ENCODE measurements at regions not wholly inside any gene's neighbourhood (a gene's known extent, or its start where the extent isn't known, plus 50 kb on each side); places are given as distances from the start of the nearest gene placed in this dataset.
"Not testable (repeated sequence)": the region's sequence is repeated elsewhere in the genome, so short reads cannot be mapped to it uniquely, and the experiment has no call there.

DNA sequence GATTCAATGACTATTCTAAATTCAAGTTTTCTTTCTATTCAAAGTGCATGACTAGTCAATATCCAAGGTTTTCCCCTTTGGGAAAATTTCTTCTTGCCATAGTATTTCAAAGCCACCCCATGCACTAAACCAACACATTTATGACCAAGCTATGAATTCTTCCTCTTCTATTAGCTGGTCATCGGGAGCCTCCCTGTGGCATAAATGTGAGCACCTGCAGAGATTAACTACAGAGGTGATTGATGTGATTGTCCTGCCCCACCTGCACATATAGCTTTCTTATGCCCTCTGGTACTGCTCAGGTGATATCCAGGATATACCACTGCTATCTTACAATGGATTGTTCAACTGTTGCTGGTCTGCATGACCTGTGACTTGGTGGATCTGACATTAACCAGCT is 694.9 kb downstream of the ZBBX start:
- Histone ChIP-seq H3K27ac (ENCODE audit: low read depth in 1 of 2, low read length in 2 of 2) (no peak overlapping the region), H3K9me3 (replicated peaks in 1 of 2; ENCODE audit: control insufficient read depth in 1 of 2, insufficient read depth in 1 of 2, low read length in 2 of 2) (peaks cover 0 to 8% of the 10 kb centered on the region in 2 donors), H3K4me3 (replicated peaks in 1 of 3; ENCODE audit: low read depth in 2 of 3, low read length in 3 of 3) (no peak overlapping the region), H4K20me1 (ENCODE audit: insufficient read depth, low read length) (no peaks in the 10 kb centered on the region), H3K36me3 (replicated peaks in 1 of 2; ENCODE audit: control insufficient read depth in 1 of 2, insufficient read depth in 2 of 2, low read length in 2 of 2) (no peaks in the 10 kb centered on the region), H3K79me2 (ENCODE audit: insufficient read depth, low read length) (no peaks in the 10 kb centered on the region), H3K9ac (ENCODE audit: insufficient read depth, low read length, poor library complexity, severe bottlenecking) (no peak overlapping the region), H2AFZ (ENCODE audit: insufficient read depth, low read depth, low read length, poor library complexity, severe bottlenecking) (no peak overlapping the region), H3K4me1 (ENCODE audit: control insufficient read depth in 1 of 2, insufficient read depth in 2 of 2, low read length in 2 of 2) (no peaks in the 10 kb centered on the region), H3K4me2 (replicated peaks; ENCODE audit: extremely low read depth, low read length, poor library complexity, severe bottlenecking) (no peak overlapping the region), H3K27me3 (ENCODE audit: control insufficient read depth in 2 of 2, insufficient read depth in 2 of 2, low read length in 2 of 2) (no peaks in the 10 kb centered on the region)
- intact Hi-C loops (cut with micrococcal nuclease) = no loop called here
- no CpG with 5 or more reads among the region's 1 CpG for WGBS (ENCODE audit: insufficient coverage)
- DNase-seq = no peak
- peaks cover 0 to 6% (median 2%) of the 10 kb centered on the region in 7 donors for H3K9me3 Mint-ChIP-seq
- H3K27me3 Mint-ChIP-seq (ENCODE audit: low read depth in 3 of 3) = no peaks in the 10 kb centered on the region
- no peak overlapping the region for H3K4me3 Mint-ChIP-seq
- H3K36me3 Mint-ChIP-seq = no peaks in the 10 kb centered on the region
- H3K27ac Mint-ChIP-seq = no peak overlapping the region
- TF ChIP-seq, protein P1, sequence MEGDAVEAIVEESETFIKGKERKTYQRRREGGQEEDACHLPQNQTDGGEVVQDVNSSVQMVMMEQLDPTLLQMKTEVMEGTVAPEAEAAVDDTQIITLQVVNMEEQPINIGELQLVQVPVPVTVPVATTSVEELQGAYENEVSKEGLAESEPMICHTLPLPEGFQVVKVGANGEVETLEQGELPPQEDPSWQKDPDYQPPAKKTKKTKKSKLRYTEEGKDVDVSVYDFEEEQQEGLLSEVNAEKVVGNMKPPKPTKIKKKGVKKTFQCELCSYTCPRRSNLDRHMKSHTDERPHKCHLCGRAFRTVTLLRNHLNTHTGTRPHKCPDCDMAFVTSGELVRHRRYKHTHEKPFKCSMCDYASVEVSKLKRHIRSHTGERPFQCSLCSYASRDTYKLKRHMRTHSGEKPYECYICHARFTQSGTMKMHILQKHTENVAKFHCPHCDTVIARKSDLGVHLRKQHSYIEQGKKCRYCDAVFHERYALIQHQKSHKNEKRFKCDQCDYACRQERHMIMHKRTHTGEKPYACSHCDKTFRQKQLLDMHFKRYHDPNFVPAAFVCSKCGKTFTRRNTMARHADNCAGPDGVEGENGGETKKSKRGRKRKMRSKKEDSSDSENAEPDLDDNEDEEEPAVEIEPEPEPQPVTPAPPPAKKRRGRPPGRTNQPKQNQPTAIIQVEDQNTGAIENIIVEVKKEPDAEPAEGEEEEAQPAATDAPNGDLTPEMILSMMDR (IDR thresholded peaks at IDR 0.05) = no peak
- no peaks in the 10 kb centered on the region for H3K4me1 Mint-ChIP-seq

DNA sequence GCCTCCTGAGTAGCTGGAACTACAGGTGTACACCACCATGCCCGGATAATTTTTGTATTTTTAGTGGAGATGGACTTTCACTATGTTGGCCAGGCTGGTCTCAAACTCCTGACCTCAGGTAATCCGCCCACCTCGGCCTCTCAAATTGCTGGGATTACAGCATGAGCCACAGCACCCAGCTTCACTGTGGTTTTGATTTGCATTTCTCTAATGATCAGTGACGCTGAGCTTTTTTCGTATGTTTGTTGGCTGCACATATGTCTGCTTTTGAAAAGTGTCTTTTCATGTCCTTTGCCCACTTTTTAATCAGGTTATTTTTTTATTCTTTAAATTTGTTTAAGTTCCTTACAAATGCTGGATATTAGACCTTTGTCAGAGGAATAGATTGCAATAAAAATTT is 696.0 kb downstream of the ZBBX start:
- DNase-seq; H3K4me1 ChIP-seq (ENCODE audit: control insufficient read depth in 1 of 2, insufficient read depth in 2 of 2, low read length in 2 of 2); H3K36me3 ChIP-seq (replicated peaks in 1 of 2; ENCODE audit: control insufficient read depth in 1 of 2, insufficient read depth in 2 of 2, low read length in 2 of 2); H3K9ac ChIP-seq (ENCODE audit: insufficient read depth, low read length, poor library complexity, severe bottlenecking); H3K27me3 Mint-ChIP-seq (ENCODE audit: low read depth in 3 of 3); H3K27ac ChIP-seq (ENCODE audit: low read depth in 1 of 2, low read length in 2 of 2); H3K4me3 ChIP-seq (replicated peaks in 1 of 3; ENCODE audit: low read depth in 2 of 3, low read length in 3 of 3); H3K36me3 Mint-ChIP-seq; intact Hi-C loops (cut with micrococcal nuclease); H3K4me2 ChIP-seq (replicated peaks; ENCODE audit: extremely low read depth, low read length, poor library complexity, severe bottlenecking); H2AFZ ChIP-seq (ENCODE audit: insufficient read depth, low read depth, low read length, poor library complexity, severe bottlenecking); H3K27ac Mint-ChIP-seq; H3K9me3 ChIP-seq (replicated peaks in 1 of 2; ENCODE audit: control insufficient read depth in 1 of 2, insufficient read depth in 1 of 2, low read length in 2 of 2); H3K4me1 Mint-ChIP-seq; H4K20me1 ChIP-seq (ENCODE audit: insufficient read depth, low read length); H3K27me3 ChIP-seq (ENCODE audit: control insufficient read depth in 2 of 2, insufficient read depth in 2 of 2, low read length in 2 of 2); H3K9me3 Mint-ChIP-seq; H3K4me3 Mint-ChIP-seq; H3K79me2 ChIP-seq (ENCODE audit: insufficient read depth, low read length): not testable (repeated sequence)
- WGBS (ENCODE audit: insufficient coverage) = 100% methylated on average over 2 of the region's 5 CpGs

All from CD14-positive monocyte (primary cell).